GM12878 (cell line): ENCODE measurements at regions not wholly inside any gene's neighbourhood (a gene's known extent, or its start where the extent isn't known, plus 50 kb on each side); places are given as distances from the start of the nearest gene placed in this dataset.

ENCODE experiments used
- ATAC-seq: fragments of 200-7000 bp; cut with Tn5 transposase; 3 replicates; pipeline ENCODE4 v1.9.1; 2020; ENCODE audit warnings: mild to moderate bottlenecking, moderate library complexity
- BruUV-seq: library from RNA; stranded (reverse); fragments of 400-500 nt; replicated peaks from 2 replicates; lab custom pipeline; 2021; lab: Mats Ljungman, UMichigan
- CTCF ChIA-PET: fragments of 300-600 bp; sonication (Branson Sonifier 250); formaldehyde crosslinking; extraction: SDS; loops from one replicate; lab custom pipeline; 2021; ENCODE audit warnings: inconsistent platforms; lab: Yijun Ruan, JAX
- POLR2A ChIA-PET: fragments of 350-600 bp; formaldehyde crosslinking; extraction: SDS; loops from one replicate; lab custom pipeline; 2021; ENCODE audit warnings: inconsistent platforms; lab: Charles Lee
- RAD21 ChIA-PET: fragments of 300-600 bp; sonication (Branson Sonifier 250); formaldehyde crosslinking; loops from one replicate; lab custom pipeline; 2023; ENCODE audit warnings: antibody characterized with exemption; ENCODE audit not compliant: unreplicated experiment; lab: Charles Lee
- SMC1A ChIA-PET: fragments of 300-600 bp; sonication (Branson Sonifier 250); formaldehyde crosslinking; loops from one replicate; lab custom pipeline; 2023; ENCODE audit not compliant: unreplicated experiment, uncharacterized antibody; lab: Charles Lee
- DNase-seq: peaks from one replicate; pipeline ENCODE4 v3.0.0-alpha.2; 2011; ENCODE audit warnings: low read depth, low spot score
- FAIRE-seq: peaks from 3 replicates; lab custom pipeline; 2011; peaks lifted over from hg19 to GRCh38; lab: Jason Lieb, UNC
- H2AFZ ChIP-seq: 2 replicates; pipeline ENCODE4 v1.6.0; 2011; ENCODE audit warnings: low read depth, low read length, control low read depth; ENCODE audit not compliant: control insufficient read depth
- H3K27ac ChIP-seq: 2 replicates; pipeline ENCODE4 v1.5.1; 2011; ENCODE audit warnings: control low read depth; ENCODE audit not compliant: control insufficient read depth, insufficient read depth
- H3K27me3 ChIP-seq, 2 experiments: replicated peaks in 1 of 2; 2 replicates each; pipeline versions ENCODE4 v1.6.0 to v1.6.1; 2011; ENCODE audit warnings: low read length in 1 of 2; ENCODE audit not compliant: control insufficient read depth in 2 of 2, insufficient read depth in 2 of 2
- H3K36me3 ChIP-seq, 2 experiments: 2 replicates each; pipeline ENCODE4 v1.5.1; 2011; ENCODE audit warnings: low read length in 1 of 2; ENCODE audit not compliant: control insufficient read depth in 2 of 2, insufficient read depth in 2 of 2
- H3K4me1 ChIP-seq: 2 replicates; pipeline ENCODE4 v1.6.1; 2011; ENCODE audit warnings: mild to moderate bottlenecking, low read length, moderate library complexity, mixed read lengths; ENCODE audit not compliant: control insufficient read depth, insufficient read depth
- H3K4me2 ChIP-seq: 2 replicates; pipeline ENCODE4 v1.6.0; 2011; ENCODE audit warnings: control low read depth; ENCODE audit not compliant: control insufficient read depth, insufficient read depth
- H3K4me3 ChIP-seq: fragments of 200-600 bp; sonication (generic); 2 replicates; pipeline ENCODE4 v1.5.1; 2016
- H3K79me2 ChIP-seq: 2 replicates; pipeline ENCODE4 v1.6.0; 2011; ENCODE audit warnings: low read length; ENCODE audit not compliant: control insufficient read depth, insufficient read depth
- H3K9ac ChIP-seq: 2 replicates; pipeline ENCODE4 v1.8.0; 2011; ENCODE audit warnings: low read length, control low read depth, mixed read lengths; ENCODE audit not compliant: control insufficient read depth, insufficient read depth
- H3K9me3 ChIP-seq: replicated peaks from 3 replicates; pipeline ENCODE4 v1.5.1; 2011; ENCODE audit warnings: mild to moderate bottlenecking, low read length; ENCODE audit not compliant: control insufficient read depth, insufficient read depth
- H4K20me1 ChIP-seq: 2 replicates; pipeline ENCODE4 v1.6.0; 2011; ENCODE audit not compliant: control insufficient read depth, insufficient read depth
- CHD1 ChIP-seq: IDR thresholded peaks from 2 replicates; pipeline ENCODE4 v1.6.1; 2012; ENCODE audit warnings: low read depth, low read length, improper control_type of control experiment
- CHD4 ChIP-seq: fragments of 200-600 bp; sonication (generic); IDR thresholded peaks from 2 replicates; pipeline ENCODE4 v1.6.1; 2016; ENCODE audit warnings: mild to moderate bottlenecking
- EGR1 ChIP-seq, 2 experiments: IDR thresholded peaks; 1 replicate in 1 of 2; 2 replicates in 1 of 2; pipeline ENCODE4 v1.6.1; 2011 to 2012; ENCODE audit warnings: low read depth in 2 of 2, low read length in 2 of 2, borderline replicate concordance in 1 of 2, mild to moderate bottlenecking in 1 of 2, moderate library complexity in 1 of 2
- MTA2 ChIP-seq: fragments of 450-650 bp; IDR thresholded peaks from 2 replicates; pipeline ENCODE4 v1.6.1; 2016; ENCODE audit warnings: low read depth, mild to moderate bottlenecking, moderate library complexity
- NFYB ChIP-seq: IDR thresholded peaks from 2 replicates; pipeline ENCODE4 v1.6.1; 2011; ENCODE audit warnings: low read depth, mild to moderate bottlenecking, low read length, improper control_type of control experiment, moderate library complexity; ENCODE audit not compliant: insufficient read depth
- RB1 ChIP-seq: fragments of 450-650 bp; formaldehyde crosslinking; IDR thresholded peaks from 2 replicates; pipeline ENCODE4 v1.6.1; 2017; ENCODE audit warnings: mild to moderate bottlenecking, borderline replicate concordance
- RBBP5 ChIP-seq: fragments of 200-600 bp; sonication (generic); conservative IDR thresholded peaks from 2 replicates; pipeline ENCODE4 v1.6.1; 2016
- SMARCA5 ChIP-seq: fragments of 450-650 bp; IDR thresholded peaks from 2 replicates; pipeline ENCODE4 v1.6.1; 2017; ENCODE audit warnings: mild to moderate bottlenecking
- ZBED1 ChIP-seq: IDR thresholded peaks from 2 replicates; pipeline ENCODE4 v1.6.1; 2016; ENCODE audit warnings: borderline replicate concordance
- ZNF24 ChIP-seq: fragments of 450-650 bp; IDR thresholded peaks from 2 replicates; pipeline ENCODE4 v1.6.1; 2017; ENCODE audit warnings: antibody characterized with exemption, mild to moderate bottlenecking
- ZNF274 ChIP-seq: IDR thresholded peaks from one replicate; pipeline ENCODE4 v1.8.0; 2011; ENCODE audit not compliant: insufficient read length, insufficient read depth
- ZNF622 ChIP-seq: fragments of 450-650 bp; IDR thresholded peaks from 2 replicates; pipeline ENCODE4 v1.6.1; 2017; ENCODE audit warnings: mild to moderate bottlenecking, inconsistent platforms
- WGBS: methylation state at CpG from one replicate; pipeline ENCODE4 v1.1.6; 2016; ENCODE audit warnings: low lambda C conversion rate; ENCODE audit not compliant: insufficient replicate concordance, insufficient coverage; ENCODE audit errors: missing lambda C conversion rate; 5-methylcytosine and 5-hydroxymethylcytosine counted together
- in situ Hi-C: fragments of 300-500 bp; cut with MboI; formaldehyde crosslinking; loops from 9 replicates; pipeline ENCODE4 v1.14.3; 2018; ENCODE audit warnings: mixed read lengths
- intact Hi-C: fragments of 100-400 bp; cut with micrococcal nuclease; formaldehyde crosslinking; loops from one replicate; pipeline ENCODE4 v1.14.2; 2022; ENCODE audit not compliant: unreplicated experiment
- TF ChIP-seq, protein P1 (sequence below): fragments of 450-650 bp; IDR thresholded peaks from 2 replicates; pipeline ENCODE4 v1.6.1; 2017; ENCODE audit warnings: low read depth, mild to moderate bottlenecking, moderate library complexity
- TF ChIP-seq, protein P2 (sequence below): fragments of 450-650 bp; formaldehyde crosslinking; IDR thresholded peaks from 2 replicates; pipeline ENCODE4 v1.4.0; 2020; ENCODE audit warnings: mild to moderate bottlenecking, moderate library complexity

DNA sequence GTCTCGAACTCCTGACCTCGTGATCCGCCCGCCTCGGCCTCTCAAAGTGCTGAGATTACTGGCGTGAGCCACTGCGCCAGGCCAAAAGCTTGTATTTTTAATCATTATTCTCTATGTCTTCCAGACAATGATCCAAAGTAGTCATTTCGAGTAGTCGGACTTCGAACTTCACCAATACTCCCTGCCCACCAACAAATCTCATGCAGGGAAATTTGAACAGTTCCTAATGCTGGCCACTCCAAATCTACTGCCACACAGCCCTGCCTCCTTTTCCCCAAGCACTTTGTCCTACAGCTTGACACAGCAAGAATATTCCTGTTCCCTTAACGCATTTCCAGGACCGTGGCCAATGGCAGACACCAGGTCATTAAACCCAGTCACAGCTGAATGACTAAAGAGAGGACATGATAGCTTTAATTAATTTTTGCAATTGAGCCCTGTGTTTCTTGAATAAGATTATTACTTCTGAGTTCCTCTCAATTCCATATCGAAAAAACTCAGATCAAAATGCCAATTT is 142.3 kb upstream of the NRP1 start:
- H3K27me3 ChIP-seq, result no peaks in the 10 kb centered on the region
- RAD21 ChIA-PET, result interaction anchor here (1.4 kb wide), 1 partner anchor 10 kb away, joined by 5 read pairs; no protein-coding TSS in a partner anchor
- WGBS, result 56% methylated on average over 13 of the region's 13 CpGs
- POLR2A ChIA-PET, result interaction anchor here (1.5 kb wide), 1 partner anchor 9 kb away, joined by 4 read pairs; no protein-coding TSS in a partner anchor
- H2AFZ ChIP-seq, result no peak overlapping the region
- ATAC-seq, result no peak
- SMC1A ChIA-PET, result interaction anchor here (0.6 to 2.5 kb wide), 3 partner anchors 10 to 43 kb away, joined by 3 to 6 read pairs (median 3); no protein-coding TSS in a partner anchor
- H3K9me3 ChIP-seq, result no peaks in the 10 kb centered on the region
- no peaks in the 10 kb centered on the region for H3K79me2 ChIP-seq
- intact Hi-C loops, result no loop called here
- H3K4me3 ChIP-seq, result no peak overlapping the region
- no peak for DNase-seq
- H4K20me1 ChIP-seq, result no peaks in the 10 kb centered on the region
- H3K4me1 ChIP-seq, result no peaks in the 10 kb centered on the region
- H3K36me3 ChIP-seq, result no peaks in the 10 kb centered on the region
- H3K9ac ChIP-seq, result no peak overlapping the region
- no peak overlapping the region for H3K4me2 ChIP-seq
- no peak for FAIRE-seq
- in situ Hi-C loops, result no loop called here
- no TSS peak for BruUV-seq
- H3K27ac ChIP-seq, result no peak overlapping the region
- TF ChIP-seq ZNF24 (no peak), CHD4 (no peak), RBBP5 (no peak)
- CTCF ChIA-PET, result interaction anchor here (0.6 to 1.1 kb wide), 2 partner anchors 10 to 988 kb away, joined by 3 read pairs; no protein-coding TSS in a partner anchor

DNA sequence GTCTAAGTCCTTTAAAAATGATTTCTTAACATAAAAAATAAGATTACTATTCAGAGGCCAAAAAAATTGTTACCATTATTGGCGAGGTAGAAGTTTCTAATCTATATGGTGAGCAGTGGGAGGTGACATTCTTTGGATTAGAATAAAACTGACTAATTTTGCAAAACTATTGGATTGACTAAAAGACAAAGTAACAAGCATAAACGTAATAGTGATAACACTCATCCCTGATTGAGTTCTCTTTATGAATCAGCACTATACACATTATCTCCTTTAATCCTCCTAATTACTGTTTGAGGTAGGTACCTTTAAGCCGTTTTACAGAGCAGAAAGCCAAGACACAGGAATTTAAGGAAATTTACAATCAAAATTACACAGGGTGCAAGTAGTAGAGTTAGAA is 139.2 kb upstream of the NRP1 start:
- in situ Hi-C loops (no loop called here), intact Hi-C loops (no loop called here)
- DNase-seq (no peak), FAIRE-seq (no peak), ATAC-seq (peak; percentile 65)
- no peaks in the 10 kb centered on the region for H3K4me1 ChIP-seq
- no peak overlapping the region for H2AFZ ChIP-seq
- POLR2A ChIA-PET, result no interaction called here
- SMC1A ChIA-PET, result no interaction called here
- H3K36me3 ChIP-seq, result no peaks in the 10 kb centered on the region
- no peaks in the 10 kb centered on the region for H3K79me2 ChIP-seq
- H3K4me3 ChIP-seq, result no peak overlapping the region
- RAD21 ChIA-PET, result no interaction called here
- H3K9me3 ChIP-seq, result no peaks in the 10 kb centered on the region
- no peak overlapping the region for H3K27ac ChIP-seq
- no TSS peak for BruUV-seq
- 0% methylated on average over 3 of the region's 3 CpGs for WGBS
- H4K20me1 ChIP-seq, result no peaks in the 10 kb centered on the region
- no peaks in the 10 kb centered on the region for H3K27me3 ChIP-seq
- H3K9ac ChIP-seq, result no peak overlapping the region
- H3K4me2 ChIP-seq, result no peak overlapping the region
- CTCF ChIA-PET, result no interaction called here
- TF ChIP-seq RB1, result no peak
- no peak for TF ChIP-seq ZBED1
- TF ChIP-seq ZNF622, result no peak
- no peak for TF ChIP-seq NFYB
- TF ChIP-seq MTA2, result 0 out of 2 replicates have a peak, but pooled peaks have one; percentile 15
- no peak for TF ChIP-seq CHD1
- TF ChIP-seq SMARCA5, result no peak
- TF ChIP-seq EGR1 (IDR thresholded peaks at IDR 0.05; ENCODE audit: borderline replicate concordance in 1 of 2, low read depth in 2 of 2, low read length in 2 of 2), result no peak
- no peak for TF ChIP-seq ZNF274
- TF ChIP-seq, protein P1, sequence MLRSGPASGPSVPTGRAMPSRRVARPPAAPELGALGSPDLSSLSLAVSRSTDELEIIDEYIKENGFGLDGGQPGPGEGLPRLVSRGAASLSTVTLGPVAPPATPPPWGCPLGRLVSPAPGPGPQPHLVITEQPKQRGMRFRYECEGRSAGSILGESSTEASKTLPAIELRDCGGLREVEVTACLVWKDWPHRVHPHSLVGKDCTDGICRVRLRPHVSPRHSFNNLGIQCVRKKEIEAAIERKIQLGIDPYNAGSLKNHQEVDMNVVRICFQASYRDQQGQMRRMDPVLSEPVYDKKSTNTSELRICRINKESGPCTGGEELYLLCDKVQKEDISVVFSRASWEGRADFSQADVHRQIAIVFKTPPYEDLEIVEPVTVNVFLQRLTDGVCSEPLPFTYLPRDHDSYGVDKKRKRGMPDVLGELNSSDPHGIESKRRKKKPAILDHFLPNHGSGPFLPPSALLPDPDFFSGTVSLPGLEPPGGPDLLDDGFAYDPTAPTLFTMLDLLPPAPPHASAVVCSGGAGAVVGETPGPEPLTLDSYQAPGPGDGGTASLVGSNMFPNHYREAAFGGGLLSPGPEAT, result no peak
- TF ChIP-seq, protein P2, sequence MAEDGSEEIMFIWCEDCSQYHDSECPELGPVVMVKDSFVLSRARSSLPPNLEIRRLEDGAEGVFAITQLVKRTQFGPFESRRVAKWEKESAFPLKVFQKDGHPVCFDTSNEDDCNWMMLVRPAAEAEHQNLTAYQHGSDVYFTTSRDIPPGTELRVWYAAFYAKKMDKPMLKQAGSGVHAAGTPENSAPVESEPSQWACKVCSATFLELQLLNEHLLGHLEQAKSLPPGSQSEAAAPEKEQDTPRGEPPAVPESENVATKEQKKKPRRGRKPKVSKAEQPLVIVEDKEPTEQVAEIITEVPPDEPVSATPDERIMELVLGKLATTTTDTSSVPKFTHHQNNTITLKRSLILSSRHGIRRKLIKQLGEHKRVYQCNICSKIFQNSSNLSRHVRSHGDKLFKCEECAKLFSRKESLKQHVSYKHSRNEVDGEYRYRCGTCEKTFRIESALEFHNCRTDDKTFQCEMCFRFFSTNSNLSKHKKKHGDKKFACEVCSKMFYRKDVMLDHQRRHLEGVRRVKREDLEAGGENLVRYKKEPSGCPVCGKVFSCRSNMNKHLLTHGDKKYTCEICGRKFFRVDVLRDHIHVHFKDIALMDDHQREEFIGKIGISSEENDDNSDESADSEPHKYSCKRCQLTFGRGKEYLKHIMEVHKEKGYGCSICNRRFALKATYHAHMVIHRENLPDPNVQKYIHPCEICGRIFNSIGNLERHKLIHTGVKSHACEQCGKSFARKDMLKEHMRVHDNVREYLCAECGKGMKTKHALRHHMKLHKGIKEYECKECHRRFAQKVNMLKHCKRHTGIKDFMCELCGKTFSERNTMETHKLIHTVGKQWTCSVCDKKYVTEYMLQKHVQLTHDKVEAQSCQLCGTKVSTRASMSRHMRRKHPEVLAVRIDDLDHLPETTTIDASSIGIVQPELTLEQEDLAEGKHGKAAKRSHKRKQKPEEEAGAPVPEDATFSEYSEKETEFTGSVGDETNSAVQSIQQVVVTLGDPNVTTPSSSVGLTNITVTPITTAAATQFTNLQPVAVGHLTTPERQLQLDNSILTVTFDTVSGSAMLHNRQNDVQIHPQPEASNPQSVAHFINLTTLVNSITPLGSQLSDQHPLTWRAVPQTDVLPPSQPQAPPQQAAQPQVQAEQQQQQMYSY, result no peak
